ENCODE measurements at regions not wholly inside any gene's neighbourhood (a gene's known extent, or its start where the extent isn't known, plus 50 kb on each side); places are given as distances from the start of the nearest gene placed in this dataset.

DNA sequence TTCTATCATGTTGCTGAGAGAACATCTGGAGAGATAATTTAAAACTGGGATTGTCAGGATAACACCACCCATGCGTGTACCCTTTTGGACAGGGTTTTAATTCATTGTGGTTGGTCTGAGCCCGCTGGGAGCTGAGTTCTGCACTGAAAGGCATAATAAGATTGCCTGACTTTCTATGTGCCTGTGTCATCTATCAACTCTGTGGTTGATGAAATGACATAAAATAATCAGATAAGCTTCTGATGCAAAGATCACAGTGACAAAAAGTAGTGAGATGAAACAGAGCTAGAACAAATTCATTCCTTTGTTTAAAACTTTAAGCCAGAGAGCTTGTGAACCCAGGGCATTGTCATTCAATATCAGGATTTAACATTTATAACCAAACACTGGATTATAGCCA, 98.7 kb downstream of the BBS10 start:
- TF ChIP-seq, protein P1, sequence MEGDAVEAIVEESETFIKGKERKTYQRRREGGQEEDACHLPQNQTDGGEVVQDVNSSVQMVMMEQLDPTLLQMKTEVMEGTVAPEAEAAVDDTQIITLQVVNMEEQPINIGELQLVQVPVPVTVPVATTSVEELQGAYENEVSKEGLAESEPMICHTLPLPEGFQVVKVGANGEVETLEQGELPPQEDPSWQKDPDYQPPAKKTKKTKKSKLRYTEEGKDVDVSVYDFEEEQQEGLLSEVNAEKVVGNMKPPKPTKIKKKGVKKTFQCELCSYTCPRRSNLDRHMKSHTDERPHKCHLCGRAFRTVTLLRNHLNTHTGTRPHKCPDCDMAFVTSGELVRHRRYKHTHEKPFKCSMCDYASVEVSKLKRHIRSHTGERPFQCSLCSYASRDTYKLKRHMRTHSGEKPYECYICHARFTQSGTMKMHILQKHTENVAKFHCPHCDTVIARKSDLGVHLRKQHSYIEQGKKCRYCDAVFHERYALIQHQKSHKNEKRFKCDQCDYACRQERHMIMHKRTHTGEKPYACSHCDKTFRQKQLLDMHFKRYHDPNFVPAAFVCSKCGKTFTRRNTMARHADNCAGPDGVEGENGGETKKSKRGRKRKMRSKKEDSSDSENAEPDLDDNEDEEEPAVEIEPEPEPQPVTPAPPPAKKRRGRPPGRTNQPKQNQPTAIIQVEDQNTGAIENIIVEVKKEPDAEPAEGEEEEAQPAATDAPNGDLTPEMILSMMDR (IDR thresholded peaks at IDR 0.05): no peak
- TF ChIP-seq POLR2A (IDR thresholded peaks at IDR 0.05): no peak
